GM21423 (cell line): ENCODE measurements at regions not wholly inside any gene's neighbourhood (a gene's known extent, or its start where the extent isn't known, plus 50 kb on each side); places are given as distances from the start of the nearest gene placed in this dataset.
"Not testable (repeated sequence)": the region's sequence is repeated elsewhere in the genome, so short reads cannot be mapped to it uniquely, and the experiment has no call there.

Source experiments
- ATAC-seq: cut with Tn5 transposase; IDR thresholded peaks from one replicate; pipeline ENCODE4 v1.9.1; 2021; ENCODE audit warnings: mild to moderate bottlenecking, moderate library complexity; ENCODE audit not compliant: unreplicated experiment

GRCh38 chr9:18066608-18067007 is 407.3 kb upstream of the ADAMTSL1 start:
- ATAC-seq = not testable (repeated sequence)

DNA sequence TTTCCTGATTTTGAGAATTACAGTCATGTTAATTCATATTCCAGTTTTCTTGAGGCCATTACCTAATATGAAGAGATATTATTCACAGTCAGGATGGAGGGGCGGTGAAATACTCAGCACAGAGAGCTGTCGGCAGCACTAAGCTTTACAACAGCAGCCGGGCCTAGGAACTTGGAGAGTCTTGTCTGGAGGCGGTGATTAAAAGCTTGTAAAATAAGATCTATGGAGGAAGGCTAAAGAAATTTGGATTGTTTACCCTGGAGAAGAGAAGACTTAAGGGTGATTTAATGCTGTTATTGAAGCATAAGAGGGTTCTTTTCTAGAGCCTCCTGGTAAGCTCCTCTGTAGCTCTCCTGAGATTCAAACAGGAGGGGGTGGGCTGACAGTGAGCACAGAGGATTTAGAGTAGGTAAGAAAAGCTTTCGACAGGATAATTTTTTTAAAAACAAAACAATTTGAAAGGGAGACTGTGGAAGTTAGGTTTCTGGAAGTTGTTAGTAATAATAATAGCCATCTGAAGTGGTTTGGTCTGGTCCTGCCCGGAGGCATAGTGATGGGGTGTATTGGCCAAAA is 406.3 kb upstream of the ADAMTSL1 start:
- no peak for ATAC-seq

GRCh38 chr9:18068900-18069299 is 405.1 kb upstream of the ADAMTSL1 start:
- ATAC-seq = no peak

DNA sequence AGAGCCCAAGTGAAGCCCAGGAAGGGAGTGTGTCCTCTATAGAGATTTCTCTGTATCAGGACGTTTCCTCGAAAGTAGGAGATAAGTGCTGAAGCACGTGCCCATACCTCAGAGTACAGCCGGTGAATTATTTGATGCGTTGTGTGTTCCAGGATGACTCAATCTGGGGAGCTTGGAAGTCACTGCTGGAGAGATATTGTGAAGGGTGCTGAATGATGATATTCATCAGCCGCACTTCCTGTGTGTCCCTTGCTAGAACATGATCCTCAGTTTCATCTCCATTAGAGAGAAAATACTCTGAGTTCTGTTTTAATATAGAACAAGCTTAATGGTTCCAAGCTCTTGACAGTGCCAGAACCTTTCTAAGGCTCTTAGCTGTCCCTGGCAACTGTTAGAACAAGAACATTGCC is 402.3 kb upstream of the ADAMTSL1 start:
- no peak for ATAC-seq

DNA sequence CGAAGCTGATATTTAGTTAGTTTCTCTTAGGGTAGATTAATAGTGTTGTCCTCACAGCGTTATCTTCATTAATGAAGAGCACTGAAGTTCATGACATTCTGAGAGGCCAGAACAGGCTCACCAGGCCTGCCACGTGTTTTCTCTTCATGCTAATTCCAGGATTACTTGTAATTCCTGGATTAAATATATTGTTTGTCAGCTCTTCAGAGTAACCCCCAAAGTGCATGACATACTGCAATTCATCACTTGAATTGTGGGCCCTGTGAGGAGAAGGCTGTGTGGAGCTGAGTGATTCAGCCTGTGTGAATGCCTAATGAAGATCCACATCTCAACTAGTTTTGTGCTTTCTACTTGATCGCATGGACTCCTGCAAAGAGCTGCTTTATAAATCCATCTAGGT is 401.0 kb upstream of the ADAMTSL1 start:
- ATAC-seq = no peak

DNA sequence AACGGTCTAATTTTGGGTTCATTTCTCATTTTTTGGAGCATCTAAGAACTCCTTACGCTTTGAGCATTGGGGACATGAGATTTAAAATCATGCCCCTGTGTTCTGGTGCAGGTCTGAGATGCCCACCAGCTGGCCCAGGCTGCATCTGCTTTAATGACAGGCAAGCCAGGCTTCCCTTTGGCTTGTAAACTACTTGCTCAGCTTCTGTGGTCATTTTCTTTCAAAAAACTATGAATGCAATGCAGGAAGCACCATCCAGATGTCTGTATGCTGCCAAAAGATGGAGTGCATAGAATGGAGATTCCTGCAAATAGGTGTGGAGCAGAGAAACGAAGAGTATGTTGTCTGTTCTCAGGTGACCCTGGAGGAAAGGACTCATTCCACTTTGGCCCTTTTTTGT is 399.9 kb upstream of the ADAMTSL1 start:
- ATAC-seq = no peak

DNA sequence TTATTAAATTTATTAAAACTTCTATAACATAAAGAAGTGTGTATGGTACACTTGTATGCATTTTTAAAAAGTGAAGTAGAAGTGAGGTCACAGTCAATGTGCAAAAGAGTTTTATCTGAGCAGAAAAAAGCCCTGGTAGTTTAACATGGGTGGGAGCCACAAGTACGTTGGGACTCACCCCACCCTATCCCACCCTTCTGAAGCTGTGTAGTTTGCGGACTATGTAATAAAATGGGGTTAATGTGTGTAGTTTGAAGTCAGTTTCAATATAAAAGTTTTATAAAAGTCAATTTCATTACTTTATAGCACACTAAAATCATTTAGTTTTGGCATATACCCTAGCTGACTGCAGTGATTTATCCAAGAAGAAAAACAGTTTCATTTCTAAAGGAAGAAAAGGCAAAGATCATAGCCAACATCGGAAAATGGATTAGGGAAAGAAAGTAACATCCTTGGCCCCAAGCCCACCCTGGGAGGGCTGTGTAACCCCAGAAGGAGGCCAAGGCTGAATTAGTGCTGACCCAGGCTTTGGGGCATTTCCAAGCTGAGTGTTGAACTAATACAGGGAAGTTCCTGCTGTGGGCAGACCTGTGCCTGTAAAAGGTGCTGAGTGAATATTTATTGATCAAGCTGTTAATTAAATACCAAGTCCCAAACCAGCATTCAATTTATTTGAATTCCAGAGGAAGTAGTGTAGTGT is 398.6 kb upstream of the ADAMTSL1 start:
- ATAC-seq = no peak

DNA sequence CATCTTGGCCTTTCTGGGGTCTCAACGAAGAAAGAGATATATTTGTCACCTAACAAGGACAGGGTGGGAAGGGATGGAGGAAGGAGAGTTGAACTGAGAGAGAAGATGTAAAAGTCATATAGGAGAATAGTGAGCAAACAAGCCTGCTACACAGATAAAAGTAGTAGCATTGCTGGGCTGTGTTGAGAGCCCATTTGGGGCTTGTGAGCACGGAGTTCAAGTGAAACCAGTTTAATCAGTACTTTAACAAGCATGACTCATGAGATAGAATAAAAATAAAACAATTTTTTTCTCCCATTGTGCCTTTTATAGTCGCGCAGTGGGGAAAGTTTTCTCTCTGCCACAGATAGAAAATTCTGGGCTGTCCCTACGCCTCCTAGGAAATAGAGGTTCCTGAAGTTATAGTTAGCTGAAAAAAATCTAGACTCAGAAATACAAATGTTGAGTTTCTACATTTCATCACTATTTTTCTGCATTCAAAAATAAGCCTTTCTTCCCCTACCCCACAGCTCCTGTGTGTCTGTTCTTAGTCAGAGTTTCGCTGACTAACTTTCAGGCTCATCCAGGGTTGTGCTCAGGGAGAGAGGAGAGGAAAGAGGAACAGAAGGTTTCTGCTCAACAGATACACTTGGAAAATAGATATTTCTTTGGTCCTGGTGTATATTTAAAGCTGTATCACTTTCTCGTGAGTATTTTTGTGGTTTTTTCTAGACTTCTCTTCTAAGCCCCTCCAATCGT is 395.8 kb upstream of the ADAMTSL1 start:
- no peak for ATAC-seq

DNA sequence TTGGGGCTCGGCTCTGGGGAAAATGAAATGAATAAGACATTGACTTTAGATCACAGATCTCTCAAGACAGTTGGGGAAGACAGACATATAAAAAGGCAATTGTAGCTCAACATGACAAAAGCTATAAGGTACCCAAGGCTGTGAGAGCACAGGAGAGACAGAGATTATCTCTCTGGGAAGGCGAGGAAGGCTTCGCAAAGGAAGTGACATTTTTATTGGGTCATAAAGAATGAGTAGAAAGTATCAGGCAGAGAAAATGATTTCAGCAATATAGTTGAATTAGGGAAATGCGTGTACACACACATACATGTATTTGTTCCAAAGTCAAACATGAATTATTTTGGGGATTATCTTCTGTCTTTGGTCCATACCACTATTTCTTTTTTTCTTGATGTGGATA is 381.8 kb upstream of the ADAMTSL1 start:
- no peak for ATAC-seq

- no peak for ATAC-seq
These were observed 367.9 kb upstream of the ADAMTSL1 start for GRCh38 chr9:18106006-18106560.

DNA sequence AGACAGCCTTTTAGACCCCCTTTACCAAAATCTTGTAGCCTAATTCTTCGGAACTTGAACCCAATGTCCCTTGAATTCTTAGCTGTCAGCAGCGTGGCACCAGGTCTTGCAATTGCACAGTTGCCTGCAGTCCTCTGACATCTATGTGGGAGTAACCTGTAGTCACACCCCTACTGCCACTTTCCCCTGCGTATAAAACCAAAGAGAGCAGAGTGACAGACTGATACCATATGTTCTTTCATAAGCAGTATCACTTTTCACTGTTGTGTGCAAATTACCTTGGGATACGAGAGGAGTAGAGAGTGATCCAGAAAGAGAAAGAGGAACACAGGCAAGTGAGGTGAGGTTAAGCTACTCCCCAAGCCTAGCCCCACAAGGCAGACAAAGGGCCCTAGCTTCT is 364.3 kb upstream of the ADAMTSL1 start:
- ATAC-seq = no peak

- no peak for ATAC-seq
These were observed 362.8 kb upstream of the ADAMTSL1 start for GRCh38 chr9:18111146-18111545.

- ATAC-seq = no peak
These were observed 359.1 kb upstream of the ADAMTSL1 start for GRCh38 chr9:18114559-18115475.

DNA sequence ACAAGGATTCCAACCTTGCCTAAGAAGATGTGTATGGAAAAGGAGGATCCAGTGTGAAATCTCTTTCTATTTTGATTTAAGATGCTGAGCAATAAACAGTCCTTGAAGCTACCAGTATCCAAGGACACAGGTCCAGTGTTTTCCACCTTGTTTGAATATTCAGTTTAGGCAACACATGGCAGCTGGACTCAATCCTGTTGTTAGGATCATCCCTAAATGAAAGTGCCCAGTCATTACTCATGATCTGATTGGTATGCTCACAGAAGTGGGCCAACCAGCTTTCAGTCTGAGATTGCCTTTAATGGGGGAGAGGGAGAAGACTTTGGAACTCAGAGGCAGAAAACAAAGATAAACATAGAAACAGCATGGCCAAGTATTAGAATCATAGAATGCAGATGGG is 355.7 kb upstream of the ADAMTSL1 start:
- no peak for ATAC-seq

DNA sequence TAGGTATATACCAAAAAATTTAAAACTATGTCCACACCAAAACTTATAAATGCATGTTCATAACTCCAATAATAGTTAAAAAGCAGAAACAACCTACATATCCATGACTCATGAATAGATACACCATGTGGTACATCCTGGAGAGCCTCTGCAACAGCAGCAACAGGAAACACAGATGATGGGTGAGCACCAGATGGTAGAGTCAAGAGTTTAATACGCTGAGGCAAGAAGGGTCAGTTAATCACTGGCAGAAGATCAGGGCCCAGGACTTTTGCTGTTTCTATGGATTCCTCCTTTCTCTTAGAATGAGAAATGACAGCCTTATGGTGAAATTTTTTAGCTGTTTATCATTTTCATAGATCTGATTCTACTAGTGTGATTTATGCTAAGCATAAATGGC is 351.8 kb upstream of the ADAMTSL1 start:
- ATAC-seq = no peak

GRCh38 chr9:18124760-18125159 is 349.2 kb upstream of the ADAMTSL1 start:
- ATAC-seq = no peak

- no peak for ATAC-seq
These were observed 347.0 kb upstream of the ADAMTSL1 start for GRCh38 chr9:18126831-18127498.

GRCh38 chr9:18127499-18127875 is 346.5 kb upstream of the ADAMTSL1 start:
- ATAC-seq = no peak

DNA sequence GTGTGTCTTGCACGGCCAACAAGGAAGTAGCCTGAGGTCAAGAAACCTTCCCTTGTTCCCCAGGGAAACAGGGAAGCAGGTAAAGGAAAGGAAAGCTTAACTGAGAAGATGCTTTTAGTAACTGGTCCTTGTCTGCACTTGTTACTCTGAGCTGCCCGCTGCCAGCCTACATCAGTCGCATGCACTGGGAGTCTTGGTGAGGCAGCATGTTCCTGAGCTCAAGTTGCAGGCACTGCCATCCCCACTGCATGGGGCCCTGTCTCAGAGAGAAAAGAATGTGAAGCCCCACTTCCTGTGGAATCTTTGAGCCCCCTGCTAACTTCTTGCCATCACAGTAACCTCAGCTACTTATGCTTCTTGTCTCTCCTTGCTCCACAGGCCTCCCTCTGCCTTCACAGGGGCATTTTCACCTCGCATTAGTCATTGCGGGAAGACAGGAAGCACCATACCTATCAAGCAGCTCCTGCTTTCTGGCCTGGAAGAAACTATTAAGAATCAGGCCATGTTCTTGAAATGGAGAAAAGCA is 344.1 kb upstream of the ADAMTSL1 start:
- ATAC-seq = no peak

- no peak for ATAC-seq
These were observed 337.5 kb upstream of the ADAMTSL1 start for GRCh38 chr9:18136354-18136994.
